ENCODE measurements at regions not wholly inside any gene's neighbourhood (a gene's known extent, or its start where the extent isn't known, plus 50 kb on each side); places are given as distances from the start of the nearest gene placed in this dataset.

GRCh38 chr2:9055471-9055870 is 52.0 kb upstream of the MBOAT2 start:
- TF ChIP-seq DMTF1 (CRISPR knock-in tag; IDR thresholded peaks at IDR 0.05) (no peak), CTCF (CRISPR knock-in tag; IDR thresholded peaks at IDR 0.05) (no peak)

All from HepG2 (cell line).